ENCODE measurements at regions not wholly inside any gene's neighbourhood (a gene's known extent, or its start where the extent isn't known, plus 50 kb on each side); places are given as distances from the start of the nearest gene placed in this dataset.

GRCh38 chr18:39764873-39765272 is 2190.2 kb upstream of the PIK3C3 start:
- TF ChIP-seq TAF1 (conservative IDR thresholded peaks at IDR 0.05) (no peak), JUND (IDR thresholded peaks at IDR 0.05) (no peak), ZBTB33 (IDR thresholded peaks at IDR 0.05) (no peak), RXRA (IDR thresholded peaks at IDR 0.05) (no peak), GABPA (IDR thresholded peaks at IDR 0.05 in 1 of 2, conservative IDR thresholded peaks at IDR 0.05 in 1 of 2) (no peak), NR2F2 (IDR thresholded peaks at IDR 0.05) (no peak), YY1 (IDR thresholded peaks at IDR 0.05) (no peak), EGR1 (IDR thresholded peaks at IDR 0.05; ENCODE audit: low read depth in 2 of 2) (no peak), ATF3 (IDR thresholded peaks at IDR 0.05) (no peak), SP1 (IDR thresholded peaks at IDR 0.05) (no peak)
- TF ChIP-seq, protein P1, sequence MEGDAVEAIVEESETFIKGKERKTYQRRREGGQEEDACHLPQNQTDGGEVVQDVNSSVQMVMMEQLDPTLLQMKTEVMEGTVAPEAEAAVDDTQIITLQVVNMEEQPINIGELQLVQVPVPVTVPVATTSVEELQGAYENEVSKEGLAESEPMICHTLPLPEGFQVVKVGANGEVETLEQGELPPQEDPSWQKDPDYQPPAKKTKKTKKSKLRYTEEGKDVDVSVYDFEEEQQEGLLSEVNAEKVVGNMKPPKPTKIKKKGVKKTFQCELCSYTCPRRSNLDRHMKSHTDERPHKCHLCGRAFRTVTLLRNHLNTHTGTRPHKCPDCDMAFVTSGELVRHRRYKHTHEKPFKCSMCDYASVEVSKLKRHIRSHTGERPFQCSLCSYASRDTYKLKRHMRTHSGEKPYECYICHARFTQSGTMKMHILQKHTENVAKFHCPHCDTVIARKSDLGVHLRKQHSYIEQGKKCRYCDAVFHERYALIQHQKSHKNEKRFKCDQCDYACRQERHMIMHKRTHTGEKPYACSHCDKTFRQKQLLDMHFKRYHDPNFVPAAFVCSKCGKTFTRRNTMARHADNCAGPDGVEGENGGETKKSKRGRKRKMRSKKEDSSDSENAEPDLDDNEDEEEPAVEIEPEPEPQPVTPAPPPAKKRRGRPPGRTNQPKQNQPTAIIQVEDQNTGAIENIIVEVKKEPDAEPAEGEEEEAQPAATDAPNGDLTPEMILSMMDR (IDR thresholded peaks at IDR 0.05; ENCODE audit: low read depth, low read length, missing input control) = no peak
- TF ChIP-seq, protein P2, sequence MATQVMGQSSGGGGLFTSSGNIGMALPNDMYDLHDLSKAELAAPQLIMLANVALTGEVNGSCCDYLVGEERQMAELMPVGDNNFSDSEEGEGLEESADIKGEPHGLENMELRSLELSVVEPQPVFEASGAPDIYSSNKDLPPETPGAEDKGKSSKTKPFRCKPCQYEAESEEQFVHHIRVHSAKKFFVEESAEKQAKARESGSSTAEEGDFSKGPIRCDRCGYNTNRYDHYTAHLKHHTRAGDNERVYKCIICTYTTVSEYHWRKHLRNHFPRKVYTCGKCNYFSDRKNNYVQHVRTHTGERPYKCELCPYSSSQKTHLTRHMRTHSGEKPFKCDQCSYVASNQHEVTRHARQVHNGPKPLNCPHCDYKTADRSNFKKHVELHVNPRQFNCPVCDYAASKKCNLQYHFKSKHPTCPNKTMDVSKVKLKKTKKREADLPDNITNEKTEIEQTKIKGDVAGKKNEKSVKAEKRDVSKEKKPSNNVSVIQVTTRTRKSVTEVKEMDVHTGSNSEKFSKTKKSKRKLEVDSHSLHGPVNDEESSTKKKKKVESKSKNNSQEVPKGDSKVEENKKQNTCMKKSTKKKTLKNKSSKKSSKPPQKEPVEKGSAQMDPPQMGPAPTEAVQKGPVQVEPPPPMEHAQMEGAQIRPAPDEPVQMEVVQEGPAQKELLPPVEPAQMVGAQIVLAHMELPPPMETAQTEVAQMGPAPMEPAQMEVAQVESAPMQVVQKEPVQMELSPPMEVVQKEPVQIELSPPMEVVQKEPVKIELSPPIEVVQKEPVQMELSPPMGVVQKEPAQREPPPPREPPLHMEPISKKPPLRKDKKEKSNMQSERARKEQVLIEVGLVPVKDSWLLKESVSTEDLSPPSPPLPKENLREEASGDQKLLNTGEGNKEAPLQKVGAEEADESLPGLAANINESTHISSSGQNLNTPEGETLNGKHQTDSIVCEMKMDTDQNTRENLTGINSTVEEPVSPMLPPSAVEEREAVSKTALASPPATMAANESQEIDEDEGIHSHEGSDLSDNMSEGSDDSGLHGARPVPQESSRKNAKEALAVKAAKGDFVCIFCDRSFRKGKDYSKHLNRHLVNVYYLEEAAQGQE (IDR thresholded peaks at IDR 0.05) = no peak
- TF ChIP-seq, protein P3, sequence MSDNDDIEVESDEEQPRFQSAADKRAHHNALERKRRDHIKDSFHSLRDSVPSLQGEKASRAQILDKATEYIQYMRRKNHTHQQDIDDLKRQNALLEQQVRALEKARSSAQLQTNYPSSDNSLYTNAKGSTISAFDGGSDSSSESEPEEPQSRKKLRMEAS (IDR thresholded peaks at IDR 0.05) = no peak

Measured in liver (tissue), 3 donors.